GM18867 (cell line): ENCODE measurements at regions not wholly inside any gene's neighbourhood (a gene's known extent, or its start where the extent isn't known, plus 50 kb on each side); places are given as distances from the start of the nearest gene placed in this dataset.

Experiments used
- ATAC-seq: cut with Tn5 transposase; IDR thresholded peaks from one replicate; pipeline ENCODE4 v1.9.1; 2021; ENCODE audit warnings: mild to moderate bottlenecking, moderate library complexity; ENCODE audit not compliant: unreplicated experiment

DNA sequence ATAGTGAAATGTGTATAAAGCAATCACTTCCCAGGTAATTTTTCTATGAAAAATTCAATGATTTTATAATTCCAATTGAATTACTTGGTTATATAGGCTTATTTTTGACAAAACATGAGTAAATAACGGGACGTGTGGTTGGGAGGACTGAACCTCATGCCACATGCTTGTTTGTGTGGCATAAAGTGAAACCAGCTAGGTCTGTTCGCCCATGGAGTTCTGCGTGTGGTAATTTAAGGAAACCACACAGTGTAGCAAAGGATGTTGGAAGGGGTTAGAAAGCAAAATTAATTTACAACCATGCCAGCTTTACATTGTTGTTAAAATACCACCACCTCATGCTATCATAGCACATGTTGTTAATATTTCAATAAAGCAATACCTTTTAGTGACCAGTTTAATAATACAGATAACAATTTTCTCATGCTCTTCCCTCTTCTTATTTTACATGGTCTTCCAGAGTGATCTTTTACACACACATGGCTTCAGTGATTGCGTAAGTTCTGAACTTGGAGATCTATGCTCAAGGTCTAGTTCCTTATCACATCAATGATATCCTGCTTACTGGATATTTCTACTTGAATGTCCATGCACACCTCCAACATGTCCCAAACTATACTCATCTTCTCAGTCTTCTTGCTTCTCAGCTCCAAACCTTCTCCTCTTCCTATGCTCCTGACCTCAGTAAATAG is 156.4 kb upstream of the ITGA4 start:
- no peak for ATAC-seq

DNA sequence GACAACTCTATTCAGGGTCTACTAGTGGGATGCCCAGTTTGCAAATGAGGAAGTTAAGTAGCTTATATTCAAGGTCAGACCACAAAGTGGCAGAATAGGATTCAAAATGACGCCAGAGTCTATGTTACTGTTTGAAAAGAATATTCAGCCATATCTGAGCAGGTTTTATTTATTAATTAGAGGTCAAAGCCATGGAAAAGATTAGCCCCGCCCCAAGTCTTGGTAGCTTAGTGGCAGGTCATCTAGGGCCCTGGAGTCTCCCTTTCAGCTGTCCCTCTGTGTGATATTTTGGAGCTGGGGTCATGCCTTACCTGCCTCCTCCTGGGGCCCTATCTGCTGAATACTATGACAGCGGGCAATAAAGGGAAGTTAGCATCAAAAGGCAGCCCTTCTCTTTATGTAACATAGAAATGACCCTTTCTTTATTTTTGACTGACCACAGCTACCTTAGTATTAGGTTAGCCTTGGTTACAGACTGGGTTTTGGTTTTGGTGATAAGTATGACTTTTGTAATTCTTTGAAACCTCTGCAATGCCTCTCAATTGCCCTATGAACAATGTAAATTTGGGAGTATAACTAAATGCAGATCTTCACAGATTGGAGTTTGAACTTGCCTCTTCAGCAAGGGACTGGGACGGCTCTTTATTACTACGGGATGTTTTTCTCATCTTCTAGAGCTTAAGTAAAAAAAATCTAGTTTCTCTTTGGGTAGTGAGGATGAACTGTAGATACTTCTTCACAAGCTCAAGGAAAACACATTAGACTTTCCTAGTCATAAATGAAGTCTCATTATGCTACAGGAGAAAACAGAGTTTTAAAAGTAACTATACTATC is 153.0 kb upstream of the ITGA4 start:
- peak; percentile 35 for ATAC-seq

DNA sequence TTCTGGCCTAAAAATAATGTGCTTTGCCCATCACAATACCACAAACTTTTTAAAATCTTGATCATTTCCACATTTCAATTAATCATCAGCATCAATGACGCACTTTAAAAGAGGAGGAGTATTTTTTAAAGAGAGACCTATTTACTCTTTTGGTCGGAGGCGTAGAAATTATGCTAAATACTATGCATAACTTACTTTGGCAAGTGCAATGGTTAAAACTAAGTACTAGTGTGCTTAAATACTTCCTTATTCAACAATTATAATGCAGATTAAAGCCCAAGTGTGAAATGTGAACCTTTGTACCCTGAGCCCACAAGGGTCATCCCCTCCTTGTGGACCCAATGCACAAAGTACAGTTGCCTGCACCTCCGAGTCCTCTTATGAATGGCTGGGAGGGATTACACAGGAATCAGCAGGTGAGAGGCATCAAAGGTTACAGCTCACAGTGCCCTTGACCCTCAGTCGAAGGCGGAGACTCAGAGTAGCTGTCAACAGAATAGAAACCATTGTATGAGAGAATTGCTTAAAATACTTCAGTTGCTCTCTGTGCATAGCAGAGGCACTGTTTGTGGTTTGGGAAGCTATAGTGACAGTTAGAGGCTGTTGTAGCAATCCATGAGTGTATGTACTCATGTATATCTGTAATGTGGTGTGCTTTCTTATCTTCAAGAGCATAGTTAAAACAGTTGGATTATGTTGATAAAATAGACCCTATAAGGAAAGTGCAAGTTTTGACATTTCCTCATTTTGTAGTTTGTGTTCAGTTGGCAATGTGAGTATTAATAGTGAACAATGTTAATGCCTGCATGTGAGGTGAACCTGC is 151.7 kb upstream of the ITGA4 start:
- peak; percentile 89 for ATAC-seq

DNA sequence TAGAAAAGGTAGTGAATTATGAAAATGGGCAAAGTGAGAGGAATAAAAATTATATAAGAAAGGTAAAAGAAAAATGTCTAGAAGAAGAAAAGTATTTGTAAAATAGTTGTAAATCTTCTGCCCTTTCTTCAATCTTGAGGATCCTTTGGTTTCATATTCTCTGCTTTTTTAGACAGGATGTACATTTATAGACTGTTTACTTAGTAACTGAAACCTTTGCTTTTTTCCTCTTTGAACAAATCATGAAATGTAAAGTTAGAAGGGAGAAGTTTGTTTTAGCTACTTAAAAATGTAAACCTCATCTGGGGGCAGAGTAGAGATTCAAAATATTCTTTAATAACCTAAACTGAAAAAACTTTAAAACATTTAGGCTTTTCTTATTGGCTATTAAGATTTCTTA is 150.4 kb upstream of the ITGA4 start:
- peak; percentile 26 for ATAC-seq

DNA sequence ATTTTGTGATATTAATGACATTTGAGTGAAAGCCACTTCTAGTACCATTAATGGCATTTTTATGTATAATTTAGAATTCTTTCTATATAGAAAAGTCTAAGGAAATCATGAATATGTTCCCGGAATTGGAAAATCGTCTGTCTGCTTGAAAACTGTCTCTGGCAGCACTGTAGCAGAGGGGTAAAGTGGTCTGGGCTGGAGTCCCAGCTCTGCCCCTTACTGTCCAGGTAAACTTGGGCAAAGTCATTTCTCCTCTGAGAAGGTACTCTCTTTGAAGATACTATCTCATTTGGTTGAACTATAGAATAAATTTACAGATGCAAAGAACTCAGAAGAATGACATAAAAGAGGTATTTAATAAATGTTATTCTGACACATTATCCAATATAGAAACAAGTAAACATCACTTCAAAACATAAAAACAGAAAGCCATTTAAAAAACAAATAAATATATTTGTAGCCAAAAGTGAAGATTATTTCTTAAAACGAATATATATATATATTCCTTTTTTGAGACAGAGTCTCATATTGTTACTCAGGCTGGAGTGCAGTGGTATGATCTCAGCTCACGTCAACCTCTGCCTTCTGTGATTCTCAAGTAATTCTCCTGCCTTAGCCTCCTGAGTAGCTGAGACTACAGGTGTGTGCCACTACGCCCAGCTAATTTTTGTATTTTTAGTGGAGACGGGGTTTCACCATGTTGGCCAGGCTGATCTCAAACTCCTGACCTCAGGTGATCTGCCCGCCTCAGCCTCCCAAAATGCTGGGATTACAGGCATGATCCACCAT is 149.8 kb upstream of the ITGA4 start:
- no peak for ATAC-seq

DNA sequence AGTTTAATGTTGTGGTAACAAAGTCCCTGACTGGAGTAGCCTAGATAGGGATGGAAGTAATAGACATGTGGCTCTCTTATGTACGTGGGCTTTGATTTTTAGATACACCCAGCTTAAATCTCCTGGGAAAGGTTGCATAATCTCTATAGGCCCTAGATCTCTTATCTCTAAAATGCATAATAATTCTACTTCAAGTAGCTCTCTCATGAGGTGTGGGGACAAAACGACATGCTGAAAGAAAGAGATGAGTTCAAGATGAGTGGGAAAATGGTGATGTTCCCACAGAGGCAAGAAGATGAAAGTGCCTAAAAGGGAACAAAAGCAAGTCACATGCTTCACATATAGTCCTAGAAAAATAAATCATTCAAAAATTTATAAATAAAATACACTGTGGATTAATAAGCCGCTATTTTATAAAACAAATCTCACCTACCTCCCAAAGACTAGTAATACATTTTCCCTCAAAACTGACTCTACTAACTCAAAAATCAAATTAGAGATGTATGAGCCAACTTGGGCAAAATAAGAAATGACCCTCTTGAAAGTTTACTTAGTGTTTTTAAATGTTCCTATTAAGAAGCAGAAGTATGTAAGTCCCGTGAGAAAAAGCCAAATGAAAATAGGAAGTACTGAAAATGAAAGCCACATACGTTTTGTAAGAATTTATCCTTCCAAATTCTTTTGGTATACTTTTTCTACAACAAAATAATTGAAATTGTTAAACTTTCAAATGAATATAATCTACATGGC is 148.2 kb upstream of the ITGA4 start:
- no peak for ATAC-seq

DNA sequence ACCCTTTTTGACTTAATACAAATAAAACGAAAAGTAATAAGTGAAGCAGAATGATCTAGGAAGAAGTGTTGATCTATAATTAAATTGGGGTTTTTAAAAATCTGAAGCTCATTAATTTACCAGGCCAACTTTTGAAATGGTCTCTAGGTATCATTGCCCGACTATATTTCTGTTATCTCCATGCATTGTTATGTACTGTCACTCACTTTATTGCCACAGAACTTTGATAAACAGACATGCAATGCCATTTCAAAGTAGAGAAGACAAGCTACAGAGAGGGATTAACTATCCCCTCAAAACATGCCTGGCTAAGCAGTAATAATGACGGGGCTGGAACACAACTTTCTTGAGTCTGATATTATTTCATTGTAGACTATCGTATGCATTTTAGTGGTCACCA is 147.6 kb upstream of the ITGA4 start:
- no peak for ATAC-seq

DNA sequence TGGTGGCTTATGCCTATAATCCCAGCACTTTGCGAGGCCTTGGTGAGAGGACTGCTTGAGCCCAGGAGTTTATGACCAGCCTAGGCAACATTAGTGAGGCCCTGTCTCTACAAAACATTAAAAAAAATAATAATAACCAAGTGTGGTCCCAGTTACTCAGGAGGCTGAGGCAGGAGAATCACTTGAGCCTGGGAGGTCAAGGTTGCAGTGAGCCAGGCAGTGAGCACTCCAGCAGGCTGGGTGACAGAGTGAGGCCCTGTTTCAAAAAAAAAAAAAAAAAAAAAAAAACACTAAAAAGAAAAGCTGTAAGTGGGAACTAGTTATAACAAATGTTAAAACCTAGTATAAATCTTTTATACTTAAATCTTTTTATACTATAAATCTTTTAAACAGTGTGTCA is 146.2 kb upstream of the ITGA4 start:
- no peak for ATAC-seq

DNA sequence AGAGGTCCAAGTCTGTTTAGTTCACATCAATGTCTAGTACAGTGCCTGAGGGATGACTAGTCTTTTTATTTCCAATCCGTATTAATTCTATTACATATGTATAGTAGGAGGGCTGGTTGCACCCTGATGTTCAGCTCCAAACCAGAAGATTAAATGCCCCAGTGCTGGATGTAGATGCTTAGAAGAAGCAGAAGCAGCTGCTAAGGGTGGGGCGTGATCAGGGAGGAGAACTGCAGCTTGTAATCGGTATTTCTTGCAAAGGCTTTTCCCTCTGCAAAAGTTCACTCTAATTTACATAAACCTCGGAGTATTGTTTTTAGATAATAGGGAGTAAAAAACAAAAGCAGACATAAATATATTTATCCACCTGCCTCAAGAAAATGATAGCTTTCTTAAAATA is 145.3 kb upstream of the ITGA4 start:
- ATAC-seq, result no peak

DNA sequence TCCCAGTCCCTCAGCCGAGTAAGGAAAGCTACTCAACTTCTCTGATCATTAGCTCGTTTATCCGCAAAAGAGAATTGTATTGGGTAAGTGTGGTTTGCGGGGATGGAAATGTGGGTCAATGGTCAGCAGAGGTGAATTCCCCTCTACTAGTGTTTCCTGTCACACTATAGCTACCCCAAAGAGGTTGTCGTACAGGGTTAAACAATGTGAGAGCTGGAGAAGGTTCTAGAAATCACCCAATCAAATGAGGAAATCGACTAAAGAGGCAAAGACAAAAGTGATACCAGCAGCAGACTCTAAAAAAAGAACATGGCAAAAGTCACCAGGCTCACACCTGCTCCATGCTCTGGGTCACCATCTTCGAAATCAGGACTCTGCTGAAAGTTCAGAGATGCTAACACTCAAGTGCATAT is 144.7 kb upstream of the ITGA4 start:
- peak; percentile 86 for ATAC-seq

DNA sequence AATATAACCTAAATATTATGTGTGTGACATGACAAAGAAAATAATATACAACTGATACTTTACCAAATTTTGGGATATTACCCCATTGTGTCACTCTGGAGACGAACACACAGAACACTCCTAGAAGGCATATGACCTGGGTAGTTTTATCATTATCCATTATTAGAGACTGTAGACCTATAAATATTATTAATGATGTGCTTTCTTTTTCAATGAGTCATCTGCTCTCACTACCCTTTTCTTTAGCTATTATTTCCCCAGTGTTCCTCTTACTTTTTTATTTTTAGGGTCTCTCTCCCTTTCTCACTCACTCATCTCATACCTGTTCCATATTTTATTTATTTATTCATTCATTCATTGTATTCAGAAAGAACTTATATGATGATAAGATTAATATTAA is 143.3 kb upstream of the ITGA4 start:
- no peak for ATAC-seq

DNA sequence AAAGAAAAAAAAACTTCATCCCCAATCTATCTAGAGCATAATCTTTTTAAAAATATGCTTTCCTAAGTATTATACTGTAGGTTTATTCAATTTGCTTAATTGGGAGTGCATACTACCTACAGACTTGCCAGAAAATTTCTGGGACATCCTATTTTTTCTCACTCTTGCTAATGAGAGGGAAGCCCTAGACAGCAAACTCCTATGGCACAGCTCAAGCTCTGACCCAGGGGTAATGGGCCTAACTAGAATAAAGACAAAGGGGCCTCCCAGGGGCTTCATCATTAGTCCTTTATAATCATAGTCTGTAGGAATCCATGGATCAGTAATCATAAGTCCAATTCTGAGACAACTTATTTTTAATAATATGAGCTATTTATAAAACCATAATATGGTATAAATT is 142.6 kb upstream of the ITGA4 start:
- ATAC-seq, result no peak

DNA sequence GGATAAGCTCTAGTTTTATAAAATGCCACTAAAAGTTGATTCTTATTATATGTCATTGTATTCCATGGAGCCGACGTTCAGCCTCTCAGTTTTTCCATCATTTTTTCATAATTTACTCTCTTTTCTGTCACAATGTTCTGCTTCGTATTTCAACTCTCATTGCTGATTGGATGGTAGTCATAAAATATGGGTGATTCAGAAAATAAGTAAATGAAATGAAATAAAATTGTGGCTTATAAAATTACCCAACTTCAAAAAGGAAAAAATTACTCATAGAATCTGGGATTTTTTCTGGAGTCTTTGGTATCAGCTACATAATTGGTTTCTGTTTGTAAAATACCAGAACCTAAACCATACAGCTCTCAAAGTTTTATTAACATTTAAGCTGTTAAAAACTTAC is 139.7 kb upstream of the ITGA4 start:
- ATAC-seq, result no peak

DNA sequence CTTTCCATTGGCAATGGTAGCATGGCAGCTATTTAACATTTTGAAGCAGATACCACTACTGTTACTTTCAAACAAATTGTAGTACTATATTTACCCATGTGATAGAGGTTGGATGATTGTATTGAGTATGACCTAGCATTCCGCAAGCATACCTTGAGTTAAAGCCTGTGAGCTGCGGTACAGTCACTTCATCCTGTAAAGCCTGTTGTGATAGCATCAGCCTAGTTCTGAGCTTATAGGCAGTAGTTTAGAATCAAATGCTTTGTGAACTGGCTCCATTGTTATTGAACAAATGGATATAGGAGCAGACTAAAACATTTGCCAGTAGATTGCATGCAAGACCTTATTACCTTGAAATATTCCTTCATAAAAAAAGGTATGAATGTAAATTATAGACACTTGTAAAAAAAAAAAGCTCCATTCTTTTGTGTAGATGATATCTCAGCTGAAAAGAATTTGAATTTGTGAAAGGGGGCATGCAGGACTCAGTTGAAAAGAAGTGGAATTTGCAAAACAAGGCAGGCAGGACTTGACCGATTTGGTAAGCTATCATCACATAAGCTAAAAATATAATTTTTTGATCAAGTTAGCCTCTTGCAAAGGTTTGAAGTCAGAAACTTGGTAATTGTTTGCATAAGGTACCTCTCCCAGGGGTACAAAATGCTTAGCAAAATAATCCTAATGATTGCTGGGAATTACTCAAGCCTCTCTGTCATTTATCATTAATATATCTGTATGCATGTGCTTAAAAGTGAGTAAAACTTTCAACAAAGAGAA is 138.5 kb upstream of the ITGA4 start:
- ATAC-seq, result no peak

DNA sequence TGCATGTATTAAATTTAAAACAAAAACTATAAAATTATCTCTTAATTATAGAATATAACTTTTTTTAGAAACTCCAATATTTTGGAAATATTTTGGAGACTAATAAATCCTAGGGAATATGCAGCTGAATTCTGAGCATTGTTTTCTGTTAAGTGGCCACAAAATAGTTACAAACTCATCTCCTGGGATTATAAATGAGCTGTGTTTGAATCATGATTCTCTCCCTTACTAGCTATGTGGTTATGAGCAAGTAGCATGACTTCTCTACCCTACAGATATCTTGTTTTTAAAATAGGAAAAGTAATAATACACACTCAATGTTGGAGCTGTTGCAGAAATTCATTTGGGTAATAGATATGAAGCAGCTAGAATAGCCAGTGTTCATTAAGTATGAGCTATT is 137.9 kb upstream of the ITGA4 start:
- no peak for ATAC-seq

DNA sequence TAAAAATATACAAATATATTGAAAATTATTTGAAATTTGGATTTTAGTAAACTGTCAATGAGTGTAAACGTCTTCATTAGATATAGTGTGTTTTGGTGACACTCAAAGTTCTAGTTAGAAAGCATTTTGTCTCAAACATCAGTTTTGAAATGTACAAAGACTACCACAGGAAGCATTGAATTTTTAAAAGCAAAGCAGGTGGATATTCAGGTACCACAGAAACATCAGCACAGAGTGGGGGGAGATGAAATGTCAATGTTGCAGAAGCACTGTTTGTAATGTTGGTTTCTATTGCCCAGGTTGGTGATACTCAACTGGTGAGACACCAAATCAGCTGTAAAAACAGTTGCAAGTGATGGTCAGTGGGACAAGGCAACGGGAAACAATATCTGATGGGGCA is 136.5 kb upstream of the ITGA4 start:
- no peak for ATAC-seq

DNA sequence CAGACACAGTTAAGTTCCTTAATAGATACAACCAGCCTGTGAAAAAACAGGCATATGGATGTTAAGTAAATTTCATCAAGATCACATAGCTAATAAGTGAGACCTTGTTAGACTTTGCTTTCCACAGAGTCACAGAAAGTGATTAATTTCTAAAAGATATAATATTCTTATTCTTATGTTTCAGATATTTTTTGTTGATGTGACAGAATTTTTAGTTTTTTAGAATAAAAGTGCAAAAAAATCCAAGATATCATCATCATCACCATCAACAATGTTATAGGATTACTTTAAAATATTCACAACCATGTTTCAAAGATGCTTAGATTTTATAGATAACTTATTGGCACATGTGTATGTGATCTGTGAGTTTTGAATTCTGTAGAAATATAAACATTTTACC is 132.3 kb upstream of the ITGA4 start:
- no peak for ATAC-seq

DNA sequence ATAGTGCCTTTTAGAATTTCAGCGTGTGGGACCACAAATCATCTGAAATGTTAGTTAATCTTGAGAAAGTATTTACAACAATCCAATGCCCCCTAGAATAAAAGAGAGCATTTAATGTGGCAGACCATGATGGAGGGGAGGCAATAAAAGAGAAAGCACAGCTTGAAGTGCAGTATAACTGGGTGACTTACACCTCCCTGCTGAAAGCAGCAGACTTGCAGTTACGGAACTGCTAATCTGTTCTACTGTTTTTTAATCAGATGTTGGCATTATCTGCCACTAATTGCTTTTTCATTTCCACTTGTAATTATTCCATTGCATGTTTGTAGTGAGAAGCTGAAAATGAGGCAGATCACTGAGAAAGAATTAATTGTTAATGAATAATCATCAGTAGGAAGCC is 130.5 kb upstream of the ITGA4 start:
- ATAC-seq, result no peak

DNA sequence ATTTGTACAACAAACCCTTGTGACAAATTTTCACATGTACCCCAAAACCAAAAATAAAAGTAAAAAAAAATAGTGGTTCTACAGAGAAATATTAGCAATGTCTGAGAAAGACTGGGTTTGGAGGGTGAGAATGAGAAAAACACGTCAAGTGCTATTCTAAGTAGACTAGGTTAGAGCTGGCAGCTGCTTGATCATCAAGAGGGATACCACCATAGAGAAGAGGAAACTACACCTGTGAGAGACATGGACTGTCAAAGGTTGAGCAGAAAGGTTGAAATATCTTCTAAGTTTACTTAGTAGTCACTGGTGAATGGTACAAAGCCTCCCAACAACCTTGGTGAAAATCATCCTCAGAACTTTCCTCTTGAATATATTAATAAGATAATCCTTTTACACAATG is 126.9 kb upstream of the ITGA4 start:
- ATAC-seq, result no peak
